Hematopoietic multipotent progenitor cell treated with erythropoietin and hydrocortisone succinate and interleukin-3 and kit ligand, for 8 days (in vitro differentiated cells): ENCODE measurements at regions not wholly inside any gene's neighbourhood (a gene's known extent, or its start where the extent isn't known, plus 50 kb on each side); places are given as distances from the start of the nearest gene placed in this dataset.
"Not testable (repeated sequence)": the region's sequence is repeated elsewhere in the genome, so short reads cannot be mapped to it uniquely, and the experiment has no call there.

ENCODE experiments used
- DNase-seq: peaks from one replicate; pipeline ENCODE4 v3.0.0-alpha.2; 2015

- DNase-seq, result no peak
Measured at GRCh38 chr1:47577303-47578025, 139.6 kb downstream of the FOXD2 start.

GRCh38 chr1:47578026-47578720 lies 140.3 kb downstream of the FOXD2 start:
- no peak for DNase-seq

- DNase-seq, result no peak
Measured at GRCh38 chr1:47578721-47579419, 141.0 kb downstream of the FOXD2 start.

DNA sequence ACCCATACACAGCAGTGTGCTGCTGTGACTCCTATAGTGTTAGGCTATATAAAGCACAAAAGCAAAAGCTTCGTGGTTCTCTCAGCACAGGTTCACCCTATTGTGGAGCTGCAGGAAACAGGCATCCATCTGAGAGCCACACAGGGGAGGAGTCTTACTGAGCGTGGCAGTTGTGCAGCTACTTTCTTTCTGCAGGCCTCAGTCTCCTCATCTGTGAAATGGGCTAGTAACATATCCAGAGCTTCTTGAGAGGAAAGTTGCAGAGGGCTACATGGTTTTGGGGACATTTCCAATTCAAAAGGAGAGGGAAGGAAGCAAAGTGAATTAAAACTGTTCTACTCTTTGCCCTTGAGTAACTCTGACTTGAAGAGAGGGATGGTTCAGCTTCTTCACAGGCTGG lies 142.0 kb downstream of the FOXD2 start:
- no peak for DNase-seq

DNA sequence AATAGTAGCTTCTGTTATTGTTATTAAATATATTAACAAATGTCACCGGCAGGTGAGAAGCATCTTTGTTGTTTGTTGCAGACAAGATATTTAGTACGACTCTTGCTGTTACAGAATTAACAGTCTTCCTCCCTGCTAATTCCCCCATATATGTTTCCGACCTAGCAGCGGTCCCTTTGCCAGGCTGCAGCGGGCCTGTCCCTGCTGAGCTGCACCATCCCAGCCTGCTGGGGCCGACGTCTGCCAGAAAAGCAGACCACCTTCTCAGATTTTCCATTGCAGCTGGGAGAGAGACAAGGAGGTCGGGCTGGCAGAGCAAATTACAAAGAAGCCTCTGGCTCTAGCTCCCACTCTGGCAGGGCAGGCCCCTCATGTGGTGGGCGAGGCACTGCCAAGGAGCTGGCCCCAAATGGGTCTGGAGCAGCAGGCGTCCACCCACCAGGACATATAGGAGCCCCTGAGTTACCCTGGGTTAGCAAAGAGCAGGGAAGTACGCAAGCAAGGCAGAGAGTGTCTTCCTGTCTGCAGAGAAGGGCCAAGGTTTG lies 142.7 kb downstream of the FOXD2 start:
- no peak for DNase-seq

GRCh38 chr1:47582891-47583608 lies 145.2 kb downstream of the FOXD2 start:
- no peak for DNase-seq

DNA sequence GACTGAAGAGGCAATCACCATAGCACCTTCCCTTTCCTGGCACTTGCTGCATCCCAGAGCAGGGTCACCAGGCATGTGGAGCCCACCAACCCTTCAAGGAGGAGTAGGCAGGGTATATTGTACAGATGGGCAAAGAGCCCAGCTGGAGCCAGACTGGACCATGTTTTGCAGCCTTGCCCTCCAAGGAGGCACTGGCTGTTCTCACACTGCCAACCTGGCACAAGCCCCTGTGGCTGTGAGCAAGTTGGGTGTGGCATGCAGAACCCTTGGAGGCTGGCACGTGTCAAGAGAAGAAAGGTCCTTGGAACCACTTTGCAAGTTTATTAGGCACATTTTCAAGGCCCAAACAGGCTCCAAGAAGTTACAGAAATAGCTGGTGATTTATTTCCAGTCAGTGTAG lies 146.4 kb downstream of the FOXD2 start:
- DNase-seq, result no peak

GRCh38 chr1:47585141-47585902 lies 147.5 kb downstream of the FOXD2 start:
- no peak for DNase-seq

GRCh38 chr1:47587891-47588582 lies 150.2 kb downstream of the FOXD2 start:
- DNase-seq, result no peak

- DNase-seq, result no peak
Measured at GRCh38 chr1:47590523-47591225, 152.8 kb downstream of the FOXD2 start.

DNA sequence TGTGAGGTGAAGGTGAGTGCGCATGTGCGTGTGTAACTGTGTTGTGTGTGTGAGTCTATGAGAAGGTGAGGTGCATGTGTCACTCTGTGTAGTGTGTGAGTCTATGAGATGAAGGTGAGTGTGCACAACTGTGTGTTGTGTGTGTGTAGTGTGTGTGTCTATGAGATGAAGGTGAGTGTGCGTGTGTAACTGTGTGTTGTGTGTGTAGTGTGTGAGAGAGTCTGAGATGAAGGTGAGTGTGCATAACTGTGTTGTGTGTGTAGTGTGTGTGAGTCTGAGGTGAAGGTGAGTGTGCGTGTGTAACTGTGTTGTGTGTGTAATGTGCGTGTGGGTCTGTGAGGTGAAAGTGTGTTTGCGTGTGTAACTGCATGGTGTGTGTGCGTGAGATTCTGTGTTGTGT lies 154.0 kb downstream of the FOXD2 start:
- no peak for DNase-seq

DNA sequence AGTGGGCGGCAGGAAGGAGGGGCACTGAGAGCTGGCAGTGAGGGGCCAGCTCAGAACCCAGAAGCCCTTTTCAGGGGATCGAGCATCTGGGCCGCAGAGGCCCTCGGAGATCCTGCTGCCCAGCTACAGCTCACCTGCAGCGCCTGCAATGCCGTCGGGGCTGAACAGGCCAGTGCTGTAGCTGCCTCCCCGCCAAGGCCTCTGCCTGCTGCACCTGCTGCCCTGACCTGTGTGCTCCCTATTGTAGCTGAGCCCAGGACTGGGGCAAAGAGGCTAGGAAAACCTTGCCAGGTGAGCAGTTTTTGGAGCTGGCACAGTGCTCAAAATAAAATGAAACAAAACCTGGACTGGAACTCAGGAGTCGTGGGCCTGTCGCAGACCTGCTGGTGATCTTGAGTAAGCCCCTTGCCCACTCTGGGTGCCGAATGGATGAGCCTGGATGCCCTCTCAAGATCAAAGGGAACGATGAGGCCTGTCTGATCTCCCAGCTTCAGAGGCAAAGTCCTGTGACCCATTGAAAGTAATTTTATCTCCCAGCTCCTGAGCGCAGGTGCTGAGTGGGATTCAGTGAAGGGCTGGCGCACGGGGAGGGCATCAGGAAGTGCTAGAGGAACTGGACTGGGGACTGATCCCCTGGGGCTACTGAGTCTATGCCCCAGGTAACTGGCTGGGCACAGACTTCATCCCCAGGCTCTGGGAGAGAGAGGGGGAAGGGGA lies 154.6 kb downstream of the FOXD2 start:
- no peak for DNase-seq

- no peak for DNase-seq
Measured at GRCh38 chr1:47593013-47593568, 155.2 kb downstream of the FOXD2 start.

- DNase-seq, result no peak
Measured at GRCh38 chr1:47593598-47594285, 155.9 kb downstream of the FOXD2 start.

DNA sequence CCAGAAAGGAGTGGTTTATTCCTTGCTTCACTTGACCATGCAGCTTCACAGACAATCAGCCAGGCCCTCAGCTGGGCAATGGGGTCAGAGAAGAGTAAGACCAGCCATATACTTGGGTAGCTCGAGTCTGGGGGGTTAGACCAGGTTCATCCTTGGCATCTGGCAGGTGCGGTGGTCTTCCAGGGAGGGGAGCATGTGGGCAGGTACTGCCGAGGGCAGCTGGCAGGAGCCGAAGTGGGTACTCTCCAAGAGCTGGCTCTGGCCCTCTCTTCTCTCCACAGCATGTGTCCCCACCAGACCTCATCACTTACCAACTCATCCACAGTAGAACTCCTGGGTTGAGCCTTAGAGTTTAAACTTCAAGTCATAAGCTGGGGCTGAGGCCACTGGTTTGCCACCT lies 156.8 kb downstream of the FOXD2 start:
- DNase-seq, result no peak

DNA sequence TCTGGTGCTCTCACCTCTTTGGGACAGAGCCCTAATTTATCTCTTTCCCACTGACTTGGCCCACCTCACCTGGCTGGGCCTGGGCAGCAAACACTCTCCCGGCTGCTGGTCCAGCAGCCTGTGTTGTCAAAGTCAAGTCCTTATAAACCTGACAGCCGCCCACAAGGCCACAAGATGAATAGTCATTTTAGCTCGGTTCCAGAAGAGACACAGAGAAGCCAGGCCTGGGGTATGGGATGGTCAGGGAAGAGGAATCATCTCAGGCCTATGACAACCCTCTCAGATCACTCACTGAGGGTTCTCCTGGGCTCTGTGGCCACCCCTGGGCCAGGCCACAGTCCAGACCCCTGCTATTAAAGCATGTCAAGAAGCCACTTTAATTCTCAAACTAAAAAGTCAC lies 158.5 kb downstream of the FOXD2 start:
- DNase-seq, result no peak

DNA sequence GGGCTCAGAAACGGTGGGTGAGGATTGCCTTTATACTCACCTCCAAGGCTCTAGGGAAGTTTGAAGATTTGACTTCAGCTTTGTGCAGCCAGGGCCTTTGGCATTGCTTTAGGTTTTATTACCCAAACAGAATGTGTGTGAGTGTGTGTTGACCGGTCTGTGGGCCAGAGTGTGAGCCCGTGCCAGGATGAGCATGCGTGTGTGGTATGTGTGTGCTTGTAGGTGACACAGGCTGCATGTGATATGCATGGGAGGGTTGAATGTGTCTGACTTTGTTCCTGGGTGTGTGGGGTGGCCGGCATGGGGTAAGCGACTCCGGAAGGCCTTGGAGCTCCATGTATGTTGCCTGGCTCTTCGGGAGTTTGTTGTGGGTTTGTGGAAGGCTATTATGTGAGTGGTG lies 160.5 kb downstream of the FOXD2 start:
- DNase-seq, result no peak

GRCh38 chr1:47599777-47600176 lies 161.9 kb downstream of the FOXD2 start:
- DNase-seq, result no peak

DNA sequence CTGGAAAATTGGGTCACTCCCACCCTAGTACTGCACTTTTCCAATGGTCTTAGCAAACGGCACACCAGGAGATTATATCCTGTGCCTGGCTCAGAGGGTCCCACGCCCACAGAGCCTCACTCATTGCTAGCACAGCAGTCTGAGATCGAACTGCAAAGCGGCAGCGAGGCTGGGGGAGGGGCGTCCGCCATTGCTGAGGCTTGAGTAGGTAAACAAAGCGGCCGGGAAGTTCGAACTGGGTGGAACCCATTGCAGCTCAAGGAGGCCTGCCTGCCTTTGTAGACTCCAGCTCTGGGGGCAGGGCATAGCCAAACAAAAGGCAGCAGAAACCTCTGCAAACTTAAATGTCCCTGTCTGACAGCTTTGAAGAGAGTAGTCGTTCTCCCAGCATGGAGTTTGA lies 164.6 kb downstream of the FOXD2 start:
- DNase-seq, result not testable (repeated sequence)
